Nephron progenitor cell (in vitro differentiated cells): ENCODE measurements at regions not wholly inside any gene's neighbourhood (a gene's known extent, or its start where the extent isn't known, plus 50 kb on each side); places are given as distances from the start of the nearest gene placed in this dataset.
A peak's percentile ranks its signal among the peaks of the same experiment; 100 is the strongest.

Experiments used
- DNase-seq: peaks from one replicate; pipeline ENCODE4 v3.0.0; 2021
- H3K27ac Mint-ChIP-seq: 2 replicates; pipeline ENCODE4 v1.8.0; 2021; ENCODE audit warnings: mild to moderate bottlenecking, moderate library complexity, mixed read lengths
- H3K27me3 Mint-ChIP-seq: 2 replicates; pipeline ENCODE4 v1.8.0; 2021; ENCODE audit warnings: mild to moderate bottlenecking, low read depth, mixed read lengths; ENCODE audit not compliant: poor library complexity
- H3K36me3 Mint-ChIP-seq: 2 replicates; pipeline ENCODE4 v1.8.0; 2021; ENCODE audit warnings: low read depth, mixed read lengths
- H3K4me1 Mint-ChIP-seq: 2 replicates; pipeline ENCODE4 v1.8.0; 2021; ENCODE audit warnings: mixed read lengths
- H3K4me3 Mint-ChIP-seq: 2 replicates; pipeline ENCODE4 v1.8.0; 2021; ENCODE audit warnings: mild to moderate bottlenecking, moderate library complexity, mixed read lengths
- H3K9me3 Mint-ChIP-seq: 2 replicates; pipeline ENCODE4 v1.8.0; 2021; ENCODE audit warnings: mild to moderate bottlenecking, moderate library complexity, mixed read lengths
- CTCF ChIP-seq: fragments of 200-600 bp; sonication (generic); IDR thresholded peaks from 2 replicates; pipeline ENCODE4 v1.5.0; 2021; ENCODE audit warnings: antibody characterized with exemption

- H3K9me3 Mint-ChIP-seq: peaks cover 5% of the 10 kb centered on the region
- TF ChIP-seq CTCF: no peak
- no peak overlapping the region for H3K27ac Mint-ChIP-seq
Observed at GRCh38 chr20:11776687-11777086, 141.0 kb upstream of the BTBD3 start.

GRCh38 chr20:11777387-11778205, 140.1 kb upstream of the BTBD3 start:
- peaks cover 5% of the 10 kb centered on the region for H3K9me3 Mint-ChIP-seq
- no peak overlapping the region for H3K27ac Mint-ChIP-seq
- H3K4me1 Mint-ChIP-seq: peaks cover 5% of the 10 kb centered on the region
- DNase-seq: no peak
- no peak for TF ChIP-seq CTCF
- peaks cover 3% of the 10 kb centered on the region for H3K27me3 Mint-ChIP-seq
- H3K4me3 Mint-ChIP-seq: no peak overlapping the region
- no peaks in the 10 kb centered on the region for H3K36me3 Mint-ChIP-seq

More at GRCh38 chr20:11776687-11777086, 141.0 kb upstream of the BTBD3 start:
- Mint-ChIP-seq H3K4me1 (peaks cover 5% of the 10 kb centered on the region), H3K36me3 (no peaks in the 10 kb centered on the region), H3K27me3 (peaks cover 3% of the 10 kb centered on the region), H3K4me3 (no peak overlapping the region)
- no peak for DNase-seq

- Mint-ChIP-seq H3K9me3 (no peaks in the 10 kb centered on the region), H3K27me3 (peaks cover 4% of the 10 kb centered on the region), H3K4me3 (no peak overlapping the region), H3K27ac (no peak overlapping the region), H3K36me3 (no peaks in the 10 kb centered on the region), H3K4me1 (peaks cover 8% of the 10 kb centered on the region)
- no peak for DNase-seq
- TF ChIP-seq CTCF: no peak
Observed at GRCh38 chr20:11778206-11778570, 139.5 kb upstream of the BTBD3 start.

- no peak overlapping the region for H3K27ac Mint-ChIP-seq
- H3K9me3 Mint-ChIP-seq: no peaks in the 10 kb centered on the region
- TF ChIP-seq CTCF: no peak
- H3K36me3 Mint-ChIP-seq: no peaks in the 10 kb centered on the region
- peaks cover 14% of the 10 kb centered on the region for H3K4me1 Mint-ChIP-seq
- H3K27me3 Mint-ChIP-seq: peaks cover 6% of the 10 kb centered on the region
- no peak for DNase-seq
- H3K4me3 Mint-ChIP-seq: no peak overlapping the region
Observed at GRCh38 chr20:11780765-11781369, 136.8 kb upstream of the BTBD3 start.

GRCh38 chr20:11783102-11783850, 134.4 kb upstream of the BTBD3 start:
- Mint-ChIP-seq H3K27me3 (peaks cover 5% of the 10 kb centered on the region), H3K4me1 (peaks cover 17% of the 10 kb centered on the region), H3K9me3 (no peaks in the 10 kb centered on the region), H3K36me3 (no peaks in the 10 kb centered on the region), H3K27ac (peak overlapping the region; percentile 26), H3K4me3 (no peak overlapping the region)
- no peak for TF ChIP-seq CTCF
- DNase-seq: no peak
